ENCODE measurements at regions not wholly inside any gene's neighbourhood (a gene's known extent, or its start where the extent isn't known, plus 50 kb on each side); places are given as distances from the start of the nearest gene placed in this dataset.
"Not testable (repeated sequence)": the region's sequence is repeated elsewhere in the genome, so short reads cannot be mapped to it uniquely, and the experiment has no call there.

DNA sequence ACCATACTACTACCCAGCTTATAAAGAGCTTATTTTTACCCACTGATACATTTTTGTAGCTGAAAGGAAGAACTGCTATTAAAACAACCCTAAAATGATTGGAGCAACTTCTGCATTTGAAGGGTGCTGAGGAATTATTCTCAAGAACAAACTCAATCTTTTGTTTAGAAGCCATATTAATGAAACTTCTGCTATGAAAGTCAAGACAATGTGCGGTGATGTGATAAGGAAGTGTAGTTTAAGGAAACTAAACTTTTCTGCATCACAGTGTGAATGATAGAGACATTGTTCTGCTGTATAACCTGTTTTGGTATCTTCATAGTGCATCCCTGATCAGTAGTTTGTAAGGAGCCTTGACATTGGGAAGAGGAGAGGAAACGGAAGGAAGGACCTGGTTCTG lies 408.5 kb downstream of the TMEM38B start:
- TF ChIP-seq, protein P1, sequence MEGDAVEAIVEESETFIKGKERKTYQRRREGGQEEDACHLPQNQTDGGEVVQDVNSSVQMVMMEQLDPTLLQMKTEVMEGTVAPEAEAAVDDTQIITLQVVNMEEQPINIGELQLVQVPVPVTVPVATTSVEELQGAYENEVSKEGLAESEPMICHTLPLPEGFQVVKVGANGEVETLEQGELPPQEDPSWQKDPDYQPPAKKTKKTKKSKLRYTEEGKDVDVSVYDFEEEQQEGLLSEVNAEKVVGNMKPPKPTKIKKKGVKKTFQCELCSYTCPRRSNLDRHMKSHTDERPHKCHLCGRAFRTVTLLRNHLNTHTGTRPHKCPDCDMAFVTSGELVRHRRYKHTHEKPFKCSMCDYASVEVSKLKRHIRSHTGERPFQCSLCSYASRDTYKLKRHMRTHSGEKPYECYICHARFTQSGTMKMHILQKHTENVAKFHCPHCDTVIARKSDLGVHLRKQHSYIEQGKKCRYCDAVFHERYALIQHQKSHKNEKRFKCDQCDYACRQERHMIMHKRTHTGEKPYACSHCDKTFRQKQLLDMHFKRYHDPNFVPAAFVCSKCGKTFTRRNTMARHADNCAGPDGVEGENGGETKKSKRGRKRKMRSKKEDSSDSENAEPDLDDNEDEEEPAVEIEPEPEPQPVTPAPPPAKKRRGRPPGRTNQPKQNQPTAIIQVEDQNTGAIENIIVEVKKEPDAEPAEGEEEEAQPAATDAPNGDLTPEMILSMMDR (IDR thresholded peaks at IDR 0.05; ENCODE audit: unreplicated experiment) = no peak
- BruUV-seq (replicated peaks) = no TSS peak
- no peak overlapping the region for H3K27ac Mint-ChIP-seq (ENCODE audit: unreplicated experiment)
- H3K4me1 Mint-ChIP-seq (ENCODE audit: low read depth, unreplicated experiment) = no peaks in the 10 kb centered on the region
- no peak overlapping the region for H3K4me3 Mint-ChIP-seq (ENCODE audit: low read depth, unreplicated experiment)
- no peak for DNase-seq
- peaks cover 5% of the 10 kb centered on the region for H3K9me3 Mint-ChIP-seq (ENCODE audit: low read depth, unreplicated experiment)
- H3K36me3 Mint-ChIP-seq (ENCODE audit: insufficient read depth, unreplicated experiment) = no peaks in the 10 kb centered on the region
- intact Hi-C loops (cut with micrococcal nuclease; ENCODE audit: unreplicated experiment) = no loop called here
- H3K27me3 Mint-ChIP-seq (ENCODE audit: unreplicated experiment) = no peaks in the 10 kb centered on the region
- CTCF ChIA-PET = no interaction called here

GRCh38 chr9:106104887-106105286 lies 410.5 kb downstream of the TMEM38B start:
- BruUV-seq (replicated peaks) = no TSS peak
- Mint-ChIP-seq H3K4me3 (ENCODE audit: low read depth, unreplicated experiment) (no peak overlapping the region), H3K9me3 (ENCODE audit: low read depth, unreplicated experiment) (peaks cover 5% of the 10 kb centered on the region), H3K36me3 (ENCODE audit: insufficient read depth, unreplicated experiment) (no peaks in the 10 kb centered on the region), H3K27me3 (ENCODE audit: unreplicated experiment) (no peaks in the 10 kb centered on the region), H3K4me1 (ENCODE audit: low read depth, unreplicated experiment) (peaks cover 15% of the 10 kb centered on the region), H3K27ac (ENCODE audit: unreplicated experiment) (no peak overlapping the region)
- intact Hi-C loops (cut with micrococcal nuclease; ENCODE audit: unreplicated experiment) = no loop called here
- TF ChIP-seq, protein P1 (IDR thresholded peaks at IDR 0.05; ENCODE audit: unreplicated experiment) = no peak
- no peak for DNase-seq
- CTCF ChIA-PET = no interaction called here

DNA sequence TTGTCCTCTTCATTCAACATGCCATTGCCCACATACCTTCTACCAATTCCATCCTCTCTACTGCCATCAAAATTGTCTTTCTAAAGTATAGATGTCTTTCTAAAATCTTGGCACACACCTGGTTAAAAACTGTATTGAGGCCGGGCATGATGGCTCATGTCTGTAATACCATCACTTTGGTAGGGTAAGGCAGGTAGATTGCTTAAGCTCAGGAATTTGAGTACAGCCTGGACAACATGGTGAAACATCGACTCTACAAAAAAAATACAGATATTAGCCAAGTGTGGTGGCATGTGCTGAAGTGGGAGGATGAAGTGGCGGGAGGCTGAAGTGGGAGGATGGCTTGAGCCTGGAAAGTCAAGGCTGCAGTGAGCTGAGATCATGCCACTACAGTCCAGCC lies 412.1 kb downstream of the TMEM38B start:
- Mint-ChIP-seq H3K9me3 (ENCODE audit: low read depth, unreplicated experiment) (peaks cover 3% of the 10 kb centered on the region), H3K4me3 (ENCODE audit: low read depth, unreplicated experiment) (no peak overlapping the region), H3K27ac (ENCODE audit: unreplicated experiment) (no peak overlapping the region), H3K36me3 (ENCODE audit: insufficient read depth, unreplicated experiment) (no peaks in the 10 kb centered on the region), H3K4me1 (ENCODE audit: low read depth, unreplicated experiment) (peaks cover 30% of the 10 kb centered on the region), H3K27me3 (ENCODE audit: unreplicated experiment) (no peaks in the 10 kb centered on the region)
- CTCF ChIA-PET = no interaction called here
- TF ChIP-seq, protein P1 (IDR thresholded peaks at IDR 0.05; ENCODE audit: unreplicated experiment) = no peak
- intact Hi-C loops (cut with micrococcal nuclease; ENCODE audit: unreplicated experiment) = no loop called here
- DNase-seq = no peak
- BruUV-seq (replicated peaks) = no TSS peak

- DNase-seq = no peak
- CTCF ChIA-PET = interaction anchor here (0.5 kb wide), 1 partner anchor 1880 kb away, joined by 3 read pairs; no protein-coding TSS in a partner anchor
Measured at GRCh38 chr9:106107716-106108115, 413.4 kb downstream of the TMEM38B start.

GRCh38 chr9:106109706-106110105 lies 415.4 kb downstream of the TMEM38B start:
- Mint-ChIP-seq H3K27ac (ENCODE audit: unreplicated experiment) (peak overlapping the region; percentile 82), H3K4me3 (ENCODE audit: low read depth, unreplicated experiment) (peak overlapping the region; percentile 20), H3K4me1 (ENCODE audit: low read depth, unreplicated experiment) (peaks cover 30% of the 10 kb centered on the region)
- intact Hi-C loops (cut with micrococcal nuclease; ENCODE audit: unreplicated experiment); CTCF ChIA-PET; H3K36me3 Mint-ChIP-seq (ENCODE audit: insufficient read depth, unreplicated experiment); BruUV-seq (replicated peaks); H3K9me3 Mint-ChIP-seq (ENCODE audit: low read depth, unreplicated experiment); H3K27me3 Mint-ChIP-seq (ENCODE audit: unreplicated experiment): not testable (repeated sequence)
- peak; percentile 41 for DNase-seq

More at GRCh38 chr9:106107716-106108115, 413.4 kb downstream of the TMEM38B start:
- peaks cover 3% of the 10 kb centered on the region for H3K9me3 Mint-ChIP-seq (ENCODE audit: low read depth, unreplicated experiment)
- no peaks in the 10 kb centered on the region for H3K27me3 Mint-ChIP-seq (ENCODE audit: unreplicated experiment)
- peaks cover 30% of the 10 kb centered on the region for H3K4me1 Mint-ChIP-seq (ENCODE audit: low read depth, unreplicated experiment)
- no peak overlapping the region for H3K4me3 Mint-ChIP-seq (ENCODE audit: low read depth, unreplicated experiment)
- H3K27ac Mint-ChIP-seq (ENCODE audit: unreplicated experiment) = no peak overlapping the region
- intact Hi-C loops (cut with micrococcal nuclease; ENCODE audit: unreplicated experiment) = no loop called here
- TF ChIP-seq, protein P1 (IDR thresholded peaks at IDR 0.05; ENCODE audit: unreplicated experiment) = no peak
- no peaks in the 10 kb centered on the region for H3K36me3 Mint-ChIP-seq (ENCODE audit: insufficient read depth, unreplicated experiment)
- no TSS peak for BruUV-seq (replicated peaks)
